Endothelial cell of umbilical vein (primary cell): ENCODE measurements at regions not wholly inside any gene's neighbourhood (a gene's known extent, or its start where the extent isn't known, plus 50 kb on each side); places are given as distances from the start of the nearest gene placed in this dataset.

Experiments
- BruUV-seq: library from RNA; stranded (reverse); fragments of 400-500 nt; replicated peaks from 2 replicates; lab custom pipeline; 2021; lab: Mats Ljungman, UMichigan
- CTCF ChIA-PET: fragments of 300-600, 350-600 bp; sonication (Branson Sonifier 250); formaldehyde crosslinking; loops from one replicate; lab custom pipeline; 2021; ENCODE audit warnings: antibody characterized with exemption, inconsistent platforms; lab: Charles Lee
- POLR2A ChIA-PET: fragments of 300-600, 350-600 bp; sonication (Branson Sonifier 250); formaldehyde crosslinking; loops from one replicate; lab custom pipeline; 2021; ENCODE audit warnings: antibody characterized with exemption, inconsistent platforms; lab: Charles Lee
- DNase-seq: peaks from one replicate; pipeline ENCODE4 v3.0.0-alpha.2; 2011; ENCODE audit warnings: low read depth, low spot score
- FAIRE-seq: peaks from 2 replicates; lab custom pipeline; 2011; peaks lifted over from hg19 to GRCh38; lab: Jason Lieb, UNC
- H2AFZ ChIP-seq: 2 replicates; pipeline ENCODE4 v1.6.0; 2012; ENCODE audit warnings: low read depth, low read length, control low read depth, inconsistent platforms
- H3K27ac ChIP-seq: 2 replicates; pipeline ENCODE4 v1.5.1; 2011; ENCODE audit warnings: low read depth, mild to moderate bottlenecking, control low read depth, low read length, moderate library complexity; ENCODE audit not compliant: insufficient read depth
- H3K27me3 ChIP-seq, 2 experiments: 2 replicates each; pipeline versions ENCODE4 v1.6.0 to v1.6.1; 2011; ENCODE audit warnings: low read length in 2 of 2, mixed read lengths in 1 of 2; ENCODE audit not compliant: control insufficient read depth in 2 of 2, insufficient read depth in 2 of 2
- H3K36me3 ChIP-seq, 2 experiments: 2 replicates in 1 of 2; 3 replicates in 1 of 2; pipeline ENCODE4 v1.5.1; 2011; ENCODE audit warnings: low read length in 2 of 2, mild to moderate bottlenecking in 1 of 2, moderate library complexity in 1 of 2; ENCODE audit not compliant: control insufficient read depth in 2 of 2, insufficient read depth in 2 of 2; ENCODE audit errors: extremely low read depth in 1 of 2
- H3K4me1 ChIP-seq: 3 replicates; pipeline ENCODE4 v1.5.1; 2011; ENCODE audit warnings: mild to moderate bottlenecking, low read length; ENCODE audit not compliant: control insufficient read depth, insufficient read depth; ENCODE audit errors: extremely low read depth
- H3K4me2 ChIP-seq: 2 replicates; pipeline ENCODE4 v1.6.1; 2011; ENCODE audit warnings: low read length, control low read depth, mixed read lengths; ENCODE audit not compliant: insufficient read depth
- H3K4me3 ChIP-seq, 3 experiments: fragments of 200-600 bp in 1 of 3; sonication (generic), shearing (Covaris generic) in 1 of 3; replicated peaks in 1 of 3; 2 replicates each; pipeline ENCODE4 v1.5.1; 2011 to 2016; ENCODE audit warnings: control low read depth in 3 of 3, low read length in 3 of 3, mild to moderate bottlenecking in 2 of 3, inconsistent platforms in 1 of 3, low read depth in 1 of 3, moderate library complexity in 1 of 3; ENCODE audit not compliant: insufficient read depth in 1 of 3
- H3K79me2 ChIP-seq: 2 replicates; pipeline ENCODE4 v1.6.0; 2012; ENCODE audit warnings: low read length, inconsistent platforms; ENCODE audit not compliant: control insufficient read depth, insufficient read depth
- H3K9ac ChIP-seq: replicated peaks from 2 replicates; pipeline ENCODE3; 2011; ENCODE audit warnings: low read length, control low read depth; ENCODE audit not compliant: insufficient read depth; ENCODE audit errors: extremely low read depth
- H3K9me1 ChIP-seq: replicated peaks from 3 replicates; pipeline ENCODE4 v1.6.0; 2011; ENCODE audit warnings: mild to moderate bottlenecking, low read length; ENCODE audit not compliant: control insufficient read depth, insufficient read depth; ENCODE audit errors: extremely low read depth
- H3K9me3 ChIP-seq: replicated peaks from 2 replicates; pipeline ENCODE4 v1.5.1; 2012; ENCODE audit warnings: low read length, inconsistent platforms; ENCODE audit not compliant: control insufficient read depth, insufficient read depth
- H4K20me1 ChIP-seq: replicated peaks from 2 replicates; pipeline ENCODE3; 2011; ENCODE audit warnings: mild to moderate bottlenecking, low read length; ENCODE audit not compliant: control insufficient read depth, insufficient read depth; ENCODE audit errors: extremely low read depth
- EZH2 ChIP-seq: IDR thresholded peaks from 2 replicates; pipeline ENCODE4 v1.6.1; 2012; ENCODE audit warnings: borderline replicate concordance, low read depth, mild to moderate bottlenecking, moderate library complexity, low read length, inconsistent platforms; ENCODE audit not compliant: severe bottlenecking
- FOS ChIP-seq: IDR thresholded peaks from 2 replicates; pipeline ENCODE4 v1.6.1; 2011; ENCODE audit warnings: mild to moderate bottlenecking, low read length, moderate library complexity, borderline replicate concordance; ENCODE audit not compliant: insufficient read depth
- GATA2 ChIP-seq: IDR thresholded peaks from 2 replicates; pipeline ENCODE4 v1.7.0; 2011; ENCODE audit warnings: low read depth, mild to moderate bottlenecking, moderate library complexity, mixed read lengths, low read length; ENCODE audit not compliant: insufficient read length, insufficient read depth
- JUN ChIP-seq: IDR thresholded peaks from 2 replicates; pipeline ENCODE4 v1.6.1; 2011; ENCODE audit warnings: borderline replicate concordance, low read depth; ENCODE audit not compliant: insufficient read length, insufficient read depth
- MAX ChIP-seq: IDR thresholded peaks from 2 replicates; pipeline ENCODE4 v1.6.1; 2011; ENCODE audit not compliant: insufficient read depth, insufficient read length
- MYC ChIP-seq: IDR thresholded peaks from one replicate; pipeline ENCODE4 v1.6.1; 2011; ENCODE audit warnings: mild to moderate bottlenecking, low read depth, low read length
- POLR2A ChIP-seq: IDR thresholded peaks from 2 replicates; pipeline ENCODE4 v1.6.1; 2012; ENCODE audit warnings: low read depth, mild to moderate bottlenecking, control low read depth, low read length
- POLR2AphosphoS5 ChIP-seq: IDR thresholded peaks from 2 replicates; pipeline ENCODE4 v1.6.1; 2012; ENCODE audit warnings: low read depth, mild to moderate bottlenecking, control low read depth, low read length, moderate library complexity; ENCODE audit not compliant: insufficient read depth
- dilution Hi-C: fragments of 300-500 bp; cut with MboI; formaldehyde crosslinking; loops from one replicate; pipeline ENCODE4 v1.15.0; 2019; ENCODE audit warnings: low sequenced_read_pairs; ENCODE audit not compliant: extremely low pct_ligation_motif_present
- intact Hi-C: fragments of 100-400 bp; cut with micrococcal nuclease; formaldehyde crosslinking; loops from one replicate; pipeline ENCODE4 v1.10.0; 2022
- TF ChIP-seq, protein P1 (sequence below), 2 donors: IDR thresholded peaks; 1 replicate in 1 of 2; 2 replicates in 1 of 2; pipeline ENCODE4 v1.5.1; 2011; ENCODE audit warnings: low read length in 2 of 2, mild to moderate bottlenecking in 2 of 2, moderate library complexity in 2 of 2, control low read depth in 1 of 2, inconsistent platforms in 1 of 2, low read depth in 1 of 2; ENCODE audit not compliant: insufficient read depth in 1 of 2; ENCODE audit errors: extremely low read depth in 1 of 2

GRCh38 chr10:31611161-31611560 lies 292.1 kb downstream of the ZEB1 start:
- dilution Hi-C loops, result no loop called here
- no peak overlapping the region for H3K27ac ChIP-seq
- intact Hi-C loops, result no loop called here

DNA sequence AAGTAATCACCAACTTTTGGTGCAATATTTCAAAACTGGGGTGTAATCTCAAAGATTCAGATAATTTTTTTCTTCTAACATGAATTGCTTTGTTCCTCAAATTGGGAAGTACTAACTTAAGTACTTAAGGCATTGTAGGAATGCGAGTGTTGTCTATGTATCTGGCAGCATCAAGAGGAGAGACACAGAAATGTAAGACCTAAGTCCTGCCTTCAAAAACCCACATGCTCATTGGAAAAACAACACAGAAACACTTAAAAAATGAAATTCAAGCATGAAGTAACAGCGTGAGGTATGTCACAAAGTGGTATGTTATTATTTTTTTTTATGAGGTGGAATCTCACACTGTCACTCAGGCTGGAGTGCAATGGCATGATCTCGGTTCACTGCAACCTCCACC lies 288.5 kb downstream of the ZEB1 start:
- POLR2A ChIA-PET, result no interaction called here
- no peak for FAIRE-seq

More at GRCh38 chr10:31611161-31611560, 292.1 kb downstream of the ZEB1 start:
- DNase-seq (no peak), FAIRE-seq (no peak)
- Histone ChIP-seq H3K4me3 (no peak overlapping the region), H3K9me1 (no peaks in the 10 kb centered on the region), H2AFZ (no peak overlapping the region), H3K79me2 (no peaks in the 10 kb centered on the region), H3K4me1 (no peaks in the 10 kb centered on the region), H4K20me1 (no peaks in the 10 kb centered on the region), H3K9ac (no peak overlapping the region), H3K27me3 (peaks cover 0 to 8% of the 10 kb centered on the region in 2 experiments), H3K4me2 (no peak overlapping the region), H3K36me3 (no peaks in the 10 kb centered on the region), H3K9me3 (no peaks in the 10 kb centered on the region)
- no TSS peak for BruUV-seq
- ChIA-PET CTCF (no interaction called here), POLR2A (no interaction called here)
- no peak for TF ChIP-seq POLR2A
- TF ChIP-seq GATA2, result peak; percentile 20

More for the DNA sequence above, 288.5 kb downstream of the ZEB1 start:
- H3K9ac ChIP-seq, result no peak overlapping the region
- no peaks in the 10 kb centered on the region for H3K36me3 ChIP-seq
- no peaks in the 10 kb centered on the region for H3K79me2 ChIP-seq
- DNase-seq, result no peak
- H4K20me1 ChIP-seq, result no peaks in the 10 kb centered on the region
- H3K9me3 ChIP-seq, result no peaks in the 10 kb centered on the region
- H2AFZ ChIP-seq, result no peak overlapping the region
- H3K4me3 ChIP-seq, result no peak overlapping the region
- CTCF ChIA-PET, result interaction anchor here (0.8 to 1.5 kb wide), 3 partner anchors 12 to 920 kb away, joined by 3 to 7 read pairs (median 3); no protein-coding TSS in a partner anchor
- TF ChIP-seq, protein P1, sequence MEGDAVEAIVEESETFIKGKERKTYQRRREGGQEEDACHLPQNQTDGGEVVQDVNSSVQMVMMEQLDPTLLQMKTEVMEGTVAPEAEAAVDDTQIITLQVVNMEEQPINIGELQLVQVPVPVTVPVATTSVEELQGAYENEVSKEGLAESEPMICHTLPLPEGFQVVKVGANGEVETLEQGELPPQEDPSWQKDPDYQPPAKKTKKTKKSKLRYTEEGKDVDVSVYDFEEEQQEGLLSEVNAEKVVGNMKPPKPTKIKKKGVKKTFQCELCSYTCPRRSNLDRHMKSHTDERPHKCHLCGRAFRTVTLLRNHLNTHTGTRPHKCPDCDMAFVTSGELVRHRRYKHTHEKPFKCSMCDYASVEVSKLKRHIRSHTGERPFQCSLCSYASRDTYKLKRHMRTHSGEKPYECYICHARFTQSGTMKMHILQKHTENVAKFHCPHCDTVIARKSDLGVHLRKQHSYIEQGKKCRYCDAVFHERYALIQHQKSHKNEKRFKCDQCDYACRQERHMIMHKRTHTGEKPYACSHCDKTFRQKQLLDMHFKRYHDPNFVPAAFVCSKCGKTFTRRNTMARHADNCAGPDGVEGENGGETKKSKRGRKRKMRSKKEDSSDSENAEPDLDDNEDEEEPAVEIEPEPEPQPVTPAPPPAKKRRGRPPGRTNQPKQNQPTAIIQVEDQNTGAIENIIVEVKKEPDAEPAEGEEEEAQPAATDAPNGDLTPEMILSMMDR (IDR thresholded peaks at IDR 0.05; ENCODE audit: extremely low read depth in 1 of 2, insufficient read depth in 1 of 2, low read depth in 1 of 2, low read length in 2 of 2), result no peak
- TF ChIP-seq POLR2A, result no peak
- TF ChIP-seq POLR2AphosphoS5, result no peak
- no peak for TF ChIP-seq GATA2
- no peak for TF ChIP-seq EZH2
- TF ChIP-seq MYC, result no peak
- no peak for TF ChIP-seq JUN
- no peak for TF ChIP-seq FOS
- TF ChIP-seq MAX, result no peak
- no TSS peak for BruUV-seq
- intact Hi-C loops (no loop called here), dilution Hi-C loops (no loop called here)
- no peaks in the 10 kb centered on the region for H3K9me1 ChIP-seq
- no peak overlapping the region for H3K27ac ChIP-seq
- H3K4me2 ChIP-seq, result no peak overlapping the region
- H3K27me3 ChIP-seq, result peaks cover 0 to 3% of the 10 kb centered on the region in 2 experiments
- peaks cover 5% of the 10 kb centered on the region for H3K4me1 ChIP-seq
